Duodenal mucosa (tissue), 2 donors: ENCODE measurements at regions not wholly inside any gene's neighbourhood (a gene's known extent, or its start where the extent isn't known, plus 50 kb on each side); places are given as distances from the start of the nearest gene placed in this dataset.

Source experiments
- H3K27ac ChIP-seq: one replicate; pipeline ENCODE4 v1.7.0; 2013; ENCODE audit warnings: low read depth, low read length
- H3K27me3 ChIP-seq, 2 donors: one replicate each; pipeline ENCODE4 v1.7.0; 2013; ENCODE audit warnings: low read length in 2 of 2, control low read depth in 1 of 2; ENCODE audit not compliant: insufficient read depth in 2 of 2, control insufficient read depth in 1 of 2
- H3K36me3 ChIP-seq, 2 donors: one replicate each; pipeline ENCODE4 v1.7.0; 2013; ENCODE audit warnings: low read length in 2 of 2, control low read depth in 1 of 2; ENCODE audit not compliant: insufficient read depth in 2 of 2, control insufficient read depth in 1 of 2
- H3K4me1 ChIP-seq, 2 donors: one replicate each; pipeline ENCODE4 v1.7.0; 2013; ENCODE audit warnings: low read length in 2 of 2, control low read depth in 1 of 2; ENCODE audit not compliant: insufficient read depth in 2 of 2, control insufficient read depth in 1 of 2
- H3K4me3 ChIP-seq, 2 donors: one replicate each; pipeline ENCODE4 v1.7.0; 2013; ENCODE audit warnings: low read length in 2 of 2, low read depth in 1 of 2
- H3K9ac ChIP-seq, 2 donors: one replicate each; pipeline ENCODE4 v1.7.0; 2013; ENCODE audit warnings: low read length in 2 of 2, low read depth in 1 of 2
- H3K9me3 ChIP-seq, 2 donors: one replicate each; pipeline ENCODE4 v1.7.0; 2013; ENCODE audit warnings: low read length in 2 of 2, control low read depth in 1 of 2; ENCODE audit not compliant: control insufficient read depth in 1 of 2

- Histone ChIP-seq H3K4me3 (no peak overlapping the region), H3K27me3 (no peaks in the 10 kb centered on the region), H3K9ac (no peak overlapping the region), H3K27ac (no peak overlapping the region), H3K36me3 (no peaks in the 10 kb centered on the region), H3K9me3 (no peaks in the 10 kb centered on the region), H3K4me1 (peaks cover 8 to 13% of the 10 kb centered on the region in 2 donors)
Observed at GRCh38 chr18:45322343-45322742, 292.9 kb upstream of the SLC14A2 start.

- no peaks in the 10 kb centered on the region for H3K27me3 ChIP-seq
- no peaks in the 10 kb centered on the region for H3K9me3 ChIP-seq
- no peak overlapping the region for H3K9ac ChIP-seq
- peaks cover 0 to 4% of the 10 kb centered on the region in 2 donors for H3K4me1 ChIP-seq
- H3K4me3 ChIP-seq: no peak overlapping the region
- H3K36me3 ChIP-seq: no peaks in the 10 kb centered on the region
- H3K27ac ChIP-seq: no peak overlapping the region
Observed at GRCh38 chr18:45324101-45324494, 291.2 kb upstream of the SLC14A2 start.

DNA sequence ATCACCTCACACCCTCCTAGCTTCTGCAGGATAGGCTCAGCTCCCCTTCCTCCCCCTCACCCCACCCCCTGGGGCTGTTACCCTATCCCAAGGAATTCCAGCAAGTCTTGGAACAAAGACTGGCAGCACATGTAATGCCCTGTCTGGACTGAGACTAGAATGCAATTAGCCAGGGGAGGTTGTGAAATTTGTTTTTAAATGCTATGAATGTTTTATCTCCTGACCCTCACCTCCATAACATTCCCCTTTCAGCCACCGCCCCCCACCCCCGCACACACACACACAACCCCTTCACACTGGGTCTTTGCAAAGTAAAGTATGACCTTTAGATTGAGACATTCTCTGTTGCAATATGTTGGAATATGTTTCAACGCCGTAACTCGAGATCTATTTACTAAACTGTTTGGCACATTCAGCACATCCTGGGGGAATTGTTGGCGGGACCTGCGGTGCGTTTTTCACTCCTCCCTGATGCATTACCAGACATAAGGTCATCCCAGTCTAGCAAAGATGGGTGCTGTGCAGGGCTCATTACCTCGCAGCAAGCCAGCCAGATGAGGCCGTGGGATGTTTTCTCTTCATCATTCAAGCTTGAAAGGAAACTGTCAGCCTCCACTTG lies 290.7 kb upstream of the SLC14A2 start:
- Histone ChIP-seq H3K27ac (no peak overlapping the region), H3K4me1 (peaks cover 0 to 4% of the 10 kb centered on the region in 2 donors), H3K9me3 (no peaks in the 10 kb centered on the region), H3K4me3 (no peak overlapping the region), H3K27me3 (no peaks in the 10 kb centered on the region), H3K36me3 (no peaks in the 10 kb centered on the region), H3K9ac (no peak overlapping the region)

GRCh38 chr18:45325778-45326177 lies 289.5 kb upstream of the SLC14A2 start:
- Histone ChIP-seq H3K27ac (no peak overlapping the region), H3K36me3 (no peaks in the 10 kb centered on the region), H3K27me3 (no peaks in the 10 kb centered on the region), H3K9me3 (no peaks in the 10 kb centered on the region), H3K9ac (no peak overlapping the region), H3K4me1 (peaks cover 0 to 4% of the 10 kb centered on the region in 2 donors), H3K4me3 (no peak overlapping the region)

- Histone ChIP-seq H3K27me3 (no peaks in the 10 kb centered on the region), H3K9me3 (no peaks in the 10 kb centered on the region), H3K36me3 (no peaks in the 10 kb centered on the region), H3K4me1 (peaks cover 0 to 4% of the 10 kb centered on the region in 2 donors), H3K9ac (no peak overlapping the region), H3K27ac (no peak overlapping the region), H3K4me3 (no peak overlapping the region)
Observed at GRCh38 chr18:45326505-45326904, 288.8 kb upstream of the SLC14A2 start.

DNA sequence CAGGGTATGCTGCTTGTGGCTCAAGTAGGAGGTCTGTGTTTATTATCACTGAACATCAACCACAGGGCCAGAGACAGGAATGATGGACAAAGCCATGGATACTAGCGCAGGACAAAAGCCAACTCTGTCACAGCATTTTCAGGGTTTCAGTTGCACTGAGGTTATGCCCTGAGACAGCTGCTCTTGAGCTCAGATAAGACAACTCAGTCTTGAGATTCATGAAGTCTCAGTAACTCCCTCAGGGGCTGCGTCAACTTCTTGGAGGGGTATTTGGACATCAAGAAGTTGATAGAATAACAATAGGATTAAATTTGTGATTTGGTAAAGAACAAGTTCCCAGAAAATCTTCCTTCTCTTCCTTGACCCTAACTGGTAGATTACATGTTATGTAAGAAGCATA lies 287.0 kb upstream of the SLC14A2 start:
- Histone ChIP-seq H3K27ac (no peak overlapping the region), H3K9ac (no peak overlapping the region), H3K4me1 (peaks cover 0 to 4% of the 10 kb centered on the region in 2 donors), H3K36me3 (no peaks in the 10 kb centered on the region), H3K27me3 (no peaks in the 10 kb centered on the region), H3K9me3 (no peaks in the 10 kb centered on the region), H3K4me3 (no peak overlapping the region)

GRCh38 chr18:45328811-45329210 lies 286.5 kb upstream of the SLC14A2 start:
- Histone ChIP-seq H3K36me3 (no peaks in the 10 kb centered on the region), H3K9ac (no peak overlapping the region), H3K27me3 (no peaks in the 10 kb centered on the region), H3K27ac (no peak overlapping the region), H3K9me3 (no peaks in the 10 kb centered on the region), H3K4me1 (peaks cover 0 to 4% of the 10 kb centered on the region in 2 donors), H3K4me3 (no peak overlapping the region)

DNA sequence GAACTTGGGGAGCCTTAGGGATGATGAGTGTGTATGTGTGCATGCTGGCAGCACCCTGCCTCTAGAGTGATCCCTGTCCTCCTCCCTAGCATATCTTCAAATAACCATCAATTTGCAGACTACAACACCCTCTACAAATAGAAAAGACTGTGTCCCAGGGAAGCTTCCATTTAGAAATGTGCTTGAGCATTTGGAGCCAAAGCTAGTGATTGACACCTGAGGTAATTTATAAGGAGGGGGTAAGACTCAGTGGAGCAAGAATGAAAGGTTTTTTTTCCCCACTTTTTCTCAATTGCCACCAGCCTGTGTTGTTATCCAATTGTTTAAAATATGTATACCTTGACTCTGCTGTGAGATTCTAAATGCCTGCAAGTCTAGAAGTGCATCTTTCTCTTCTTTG lies 286.0 kb upstream of the SLC14A2 start:
- Histone ChIP-seq H3K9me3 (no peaks in the 10 kb centered on the region), H3K36me3 (no peaks in the 10 kb centered on the region), H3K4me3 (no peak overlapping the region), H3K27ac (no peak overlapping the region), H3K27me3 (no peaks in the 10 kb centered on the region), H3K4me1 (peaks cover 0 to 4% of the 10 kb centered on the region in 2 donors), H3K9ac (no peak overlapping the region)

DNA sequence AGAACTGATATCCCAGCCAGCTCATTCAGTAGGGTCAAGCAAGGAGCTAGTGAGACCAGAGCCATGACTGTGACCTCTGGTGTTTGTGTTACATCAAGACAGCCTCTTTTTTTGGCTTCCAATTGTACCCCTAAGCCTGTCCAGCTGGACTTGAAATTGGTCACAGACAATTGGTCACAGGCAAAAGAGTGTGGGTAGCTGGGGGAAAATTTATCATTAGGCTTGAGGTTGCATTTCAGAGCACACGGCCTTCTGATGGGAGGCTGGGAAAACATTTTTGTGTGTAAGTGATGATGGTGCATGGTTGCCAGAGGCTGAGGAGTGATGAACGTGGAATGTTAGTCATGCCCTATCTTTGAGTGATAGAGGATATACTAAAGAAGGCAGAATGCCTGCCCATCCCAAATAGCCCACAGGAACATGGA lies 285.1 kb upstream of the SLC14A2 start:
- H3K4me3 ChIP-seq: no peak overlapping the region
- H3K36me3 ChIP-seq: no peaks in the 10 kb centered on the region
- no peak overlapping the region for H3K9ac ChIP-seq
- no peak overlapping the region for H3K27ac ChIP-seq
- no peaks in the 10 kb centered on the region for H3K9me3 ChIP-seq
- peaks cover 0 to 3% of the 10 kb centered on the region in 2 donors for H3K4me1 ChIP-seq
- no peaks in the 10 kb centered on the region for H3K27me3 ChIP-seq

DNA sequence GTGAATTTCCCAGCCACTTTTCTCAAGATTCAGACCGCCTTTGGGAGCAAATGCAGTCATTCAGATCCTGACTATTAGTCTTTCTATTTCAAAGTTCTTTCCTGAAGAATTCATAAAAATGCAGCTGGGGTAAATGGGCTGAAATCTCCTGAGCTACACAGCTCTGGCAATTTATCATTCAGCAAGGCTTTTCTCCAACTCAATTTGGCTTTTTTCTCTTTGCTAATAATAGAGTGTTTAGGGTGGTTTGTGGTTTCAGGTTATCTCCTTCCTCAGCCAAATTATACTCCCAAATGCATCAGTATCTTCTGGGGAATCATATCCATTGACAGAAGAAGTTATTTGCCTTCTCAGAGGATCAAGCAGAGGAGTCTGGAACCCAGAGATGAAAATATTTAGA lies 282.4 kb upstream of the SLC14A2 start:
- Histone ChIP-seq H3K4me3 (no peak overlapping the region), H3K27me3 (no peaks in the 10 kb centered on the region), H3K27ac (no peak overlapping the region), H3K36me3 (no peaks in the 10 kb centered on the region), H3K9me3 (no peaks in the 10 kb centered on the region), H3K9ac (no peak overlapping the region), H3K4me1 (no peaks in the 10 kb centered on the region)

- H3K9ac ChIP-seq: no peak overlapping the region
- H3K4me3 ChIP-seq: no peak overlapping the region
- no peaks in the 10 kb centered on the region for H3K27me3 ChIP-seq
- no peaks in the 10 kb centered on the region for H3K36me3 ChIP-seq
- H3K27ac ChIP-seq: no peak overlapping the region
- no peaks in the 10 kb centered on the region for H3K9me3 ChIP-seq
- H3K4me1 ChIP-seq: no peaks in the 10 kb centered on the region
Observed at GRCh38 chr18:45334191-45334590, 281.1 kb upstream of the SLC14A2 start.
